ENCODE measurements at regions not wholly inside any gene's neighbourhood (a gene's known extent, or its start where the extent isn't known, plus 50 kb on each side); places are given as distances from the start of the nearest gene placed in this dataset.
"Not testable (repeated sequence)": the region's sequence is repeated elsewhere in the genome, so short reads cannot be mapped to it uniquely, and the experiment has no call there.

DNA sequence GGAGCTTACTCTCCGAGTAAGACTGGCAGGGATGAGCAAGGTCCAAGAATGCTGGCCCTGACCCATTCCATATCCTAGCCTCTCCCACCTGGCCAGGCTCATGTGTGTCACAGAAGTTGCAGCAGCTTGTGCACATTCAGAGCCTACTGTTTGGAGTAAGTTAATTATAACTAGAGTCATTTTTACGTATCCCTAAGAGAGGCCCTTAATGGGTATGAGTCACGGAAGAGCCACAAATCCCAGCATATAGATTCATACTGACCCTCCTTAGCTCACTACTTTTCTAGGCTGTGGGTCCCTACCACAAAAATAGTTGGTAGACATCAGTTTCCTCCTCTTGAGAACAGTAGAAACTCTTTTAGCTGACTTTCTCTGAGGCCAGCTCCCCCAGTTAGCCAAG is 118.3 kb upstream of the FRG1 start:
- DNase-seq (ENCODE audit: low read depth), result no peak

DNA sequence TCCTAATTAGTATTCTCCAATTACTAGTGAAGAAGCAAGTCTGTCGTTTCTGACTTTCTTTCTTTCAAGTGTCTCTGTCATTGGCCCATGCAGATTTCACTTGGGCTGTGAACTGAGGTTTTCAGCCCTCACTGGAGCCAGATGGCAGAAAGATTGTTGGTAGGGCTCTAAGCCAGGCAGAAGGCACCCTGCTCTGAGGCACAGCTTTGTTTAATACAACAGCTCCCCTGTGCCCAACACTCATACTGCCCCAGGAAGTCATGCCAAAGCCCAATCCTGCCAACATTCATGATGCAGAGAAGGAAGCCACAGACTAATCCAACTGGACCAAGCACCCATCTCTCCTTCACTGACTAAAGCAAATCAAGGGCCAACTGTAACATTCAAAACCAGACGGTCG is 117.1 kb upstream of the FRG1 start:
- DNase-seq (ENCODE audit: low read depth), result no peak

DNA sequence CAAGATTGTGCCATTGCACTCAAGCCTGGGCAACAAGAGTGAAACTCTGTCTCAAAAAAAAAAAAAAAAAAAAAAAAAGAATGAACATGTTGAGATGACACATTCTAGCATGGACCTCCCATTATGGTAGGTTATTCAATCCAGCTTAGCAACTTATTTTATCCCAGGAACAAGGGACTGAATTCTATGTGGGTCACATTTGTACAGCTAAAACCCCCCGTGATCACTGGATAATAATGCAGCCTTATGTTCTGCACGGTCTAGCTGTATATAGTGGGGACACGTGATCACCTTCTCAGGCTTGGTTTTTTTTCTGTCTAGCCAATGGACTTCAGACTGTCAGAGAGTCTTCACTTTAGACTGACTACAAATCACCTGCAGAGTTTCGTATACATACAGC is 115.2 kb upstream of the FRG1 start:
- DNase-seq (ENCODE audit: low read depth), result no peak

DNA sequence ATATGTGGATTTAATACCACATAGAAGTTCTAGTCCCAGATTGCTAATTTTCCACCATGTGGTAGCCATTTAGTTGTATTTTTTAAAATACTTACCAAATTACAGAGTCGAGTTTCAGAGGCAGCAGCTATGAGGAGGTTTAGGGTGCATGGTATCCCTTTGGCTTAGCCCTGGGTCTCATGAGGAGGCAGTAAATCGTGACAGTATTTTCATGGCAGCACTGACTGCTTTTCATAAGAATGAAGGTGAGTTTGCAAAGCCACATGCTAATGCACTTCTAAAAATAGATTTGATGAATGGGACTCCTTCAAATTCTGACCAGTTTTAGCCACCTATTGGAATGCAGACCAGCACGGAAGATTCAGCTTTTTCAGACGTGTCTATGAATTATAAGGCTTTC is 114.0 kb upstream of the FRG1 start:
- DNase-seq (ENCODE audit: low read depth), result no peak

DNA sequence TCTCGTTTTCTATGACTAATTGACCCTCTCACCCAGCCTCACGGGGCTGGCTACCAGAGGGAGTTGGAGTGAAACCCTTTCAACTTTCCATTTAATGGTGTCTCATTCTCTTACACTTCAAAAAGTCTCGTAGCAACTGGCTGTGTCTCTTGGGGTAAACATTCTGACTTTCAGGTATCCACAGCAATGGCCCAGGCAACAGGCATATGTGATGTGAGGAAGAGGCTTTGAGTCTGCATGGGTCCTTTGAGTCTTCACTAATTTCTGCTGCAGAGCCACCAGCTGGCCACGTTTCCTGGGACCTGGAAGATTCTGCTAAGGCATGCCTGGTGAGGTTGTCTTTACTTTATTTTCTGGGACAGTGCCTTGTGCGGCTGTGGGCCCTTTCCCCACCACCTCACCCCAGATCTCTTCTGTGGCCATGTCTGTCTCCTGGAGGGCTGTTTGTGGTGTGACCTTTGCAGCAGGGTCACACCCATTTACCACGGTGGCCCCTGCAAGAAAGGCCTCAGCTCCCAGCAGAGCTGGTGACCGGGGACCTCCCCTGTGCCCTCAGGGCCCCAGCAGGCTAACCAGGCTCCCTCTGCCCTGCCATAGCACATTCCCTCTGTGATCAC is 112.5 kb upstream of the FRG1 start:
- no peak for DNase-seq (ENCODE audit: low read depth)

DNA sequence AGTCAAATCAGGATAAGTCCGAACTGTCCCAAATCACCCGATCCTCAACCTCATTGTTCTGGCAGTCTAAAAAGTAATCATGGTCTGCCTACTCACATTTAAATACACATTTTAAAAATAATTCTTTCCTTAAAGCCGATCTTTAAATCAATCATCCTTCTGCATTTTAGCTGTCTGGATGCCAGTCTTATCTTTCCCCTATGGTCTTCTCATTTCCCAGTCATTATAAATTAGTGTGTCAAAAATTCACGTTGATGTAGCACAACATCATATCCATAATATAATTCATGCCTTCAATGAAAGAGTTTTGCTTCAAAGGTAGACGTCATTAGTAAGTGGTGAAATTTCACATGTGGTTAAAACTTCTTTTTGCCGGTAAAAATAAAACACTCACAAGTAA is 108.1 kb upstream of the FRG1 start:
- DNase-seq (ENCODE audit: low read depth), result no peak

DNA sequence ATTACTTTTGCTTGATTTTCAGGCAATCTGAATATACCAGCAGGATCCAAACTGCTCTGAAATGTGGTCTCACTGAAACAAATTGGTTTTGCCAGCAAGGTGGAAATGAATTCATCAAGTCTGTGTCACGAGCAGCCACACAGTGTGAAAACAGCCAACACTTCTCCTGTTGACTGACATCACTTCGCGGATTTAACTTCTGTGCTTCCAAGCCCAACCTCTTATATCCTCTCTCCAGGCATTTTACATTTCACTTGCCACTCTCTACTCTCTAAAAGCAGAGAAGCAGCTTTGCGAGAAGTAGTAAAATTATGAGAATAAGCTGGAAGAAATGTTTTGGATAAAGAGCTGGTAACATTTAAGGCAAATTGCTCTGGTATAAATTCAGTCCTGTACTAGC is 106.1 kb upstream of the FRG1 start:
- no peak for DNase-seq (ENCODE audit: low read depth)

DNA sequence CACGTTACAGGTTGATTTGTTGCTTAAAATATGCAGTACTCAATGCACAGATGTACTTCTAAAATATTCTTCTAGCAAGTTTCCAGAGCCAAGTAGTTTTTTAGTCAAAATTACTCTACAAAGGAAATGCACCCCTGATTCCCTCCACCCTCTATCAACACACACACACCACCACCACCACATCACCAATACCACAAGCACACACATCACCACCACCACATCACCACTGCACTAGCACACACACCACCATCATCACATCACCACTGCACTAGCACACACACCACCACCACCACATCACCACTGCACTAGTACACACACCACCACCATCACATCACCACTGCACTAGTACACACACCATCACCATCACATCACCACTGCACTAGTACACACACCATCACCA is 105.2 kb upstream of the FRG1 start:
- peak; percentile 15 for DNase-seq (ENCODE audit: low read depth)

DNA sequence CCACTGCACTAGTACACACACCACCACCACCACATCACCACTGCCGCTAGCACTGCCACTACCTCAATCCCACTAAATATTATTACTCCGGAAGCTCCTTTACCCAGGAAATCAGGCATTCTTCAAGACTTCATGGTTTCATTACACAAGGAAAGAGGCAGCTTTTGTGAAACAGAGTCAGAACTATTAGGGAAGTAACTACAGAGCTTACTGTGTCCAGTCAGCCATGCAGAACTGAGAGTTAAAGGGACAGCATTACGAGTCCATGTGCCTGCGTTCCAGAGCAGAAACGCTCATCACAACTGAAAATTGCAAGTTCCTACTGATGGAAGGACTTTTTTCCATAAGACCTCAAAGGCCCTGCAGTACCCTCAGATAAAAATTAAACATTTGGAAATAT is 103.2 kb upstream of the FRG1 start:
- no peak for DNase-seq (ENCODE audit: low read depth)

DNA sequence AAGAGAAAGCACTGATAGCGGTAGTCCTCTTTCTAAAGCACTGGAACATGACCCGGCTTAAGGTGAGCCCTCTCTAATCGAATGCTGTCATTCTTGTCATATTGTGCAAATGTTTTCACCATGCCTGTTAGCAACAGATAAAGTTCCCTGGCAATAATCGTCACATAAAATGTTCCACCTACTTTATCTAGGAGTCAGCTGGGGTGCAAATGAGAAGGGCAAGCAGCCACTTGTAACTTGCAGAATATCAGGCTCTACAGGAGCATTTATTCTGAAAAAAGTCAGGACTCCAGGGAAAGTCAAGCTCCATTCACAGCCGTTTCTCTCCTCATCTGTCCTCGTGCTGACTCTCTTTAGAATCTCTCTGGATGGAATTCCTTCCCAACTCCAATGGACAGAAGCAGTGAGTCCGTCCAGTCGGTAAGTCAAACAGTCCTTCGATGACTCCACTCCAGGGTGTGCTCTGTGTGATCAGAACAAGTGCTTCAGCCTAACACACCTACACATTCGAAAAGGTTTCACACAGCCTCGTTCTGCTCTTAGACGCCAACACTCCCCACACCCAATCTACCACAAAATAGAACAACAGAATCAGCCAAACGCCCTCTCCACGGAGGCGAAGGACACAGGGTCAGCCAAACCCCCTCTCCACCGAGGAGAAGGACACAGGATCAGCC is 101.7 kb upstream of the FRG1 start:
- no peak for DNase-seq (ENCODE audit: low read depth)

DNA sequence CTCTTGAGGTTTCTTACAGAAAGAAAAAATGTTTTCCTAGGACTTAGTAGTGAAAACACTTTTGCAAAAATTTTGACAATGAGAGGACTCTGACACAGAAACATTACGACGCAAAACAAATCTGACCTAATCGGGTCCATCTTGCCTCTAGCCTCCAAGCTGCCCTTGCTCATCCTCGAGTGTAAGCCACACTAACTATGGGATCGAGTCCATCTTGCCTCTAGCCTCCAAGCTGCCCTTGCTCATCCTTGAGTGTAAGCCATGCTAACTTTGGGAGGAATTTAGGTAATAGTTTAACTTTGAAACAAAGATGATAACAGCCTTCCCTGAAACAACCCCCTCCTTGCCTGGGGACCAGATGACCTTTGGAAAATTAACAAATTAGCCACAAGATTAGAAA is 100.3 kb upstream of the FRG1 start:
- DNase-seq (ENCODE audit: low read depth), result no peak

DNA sequence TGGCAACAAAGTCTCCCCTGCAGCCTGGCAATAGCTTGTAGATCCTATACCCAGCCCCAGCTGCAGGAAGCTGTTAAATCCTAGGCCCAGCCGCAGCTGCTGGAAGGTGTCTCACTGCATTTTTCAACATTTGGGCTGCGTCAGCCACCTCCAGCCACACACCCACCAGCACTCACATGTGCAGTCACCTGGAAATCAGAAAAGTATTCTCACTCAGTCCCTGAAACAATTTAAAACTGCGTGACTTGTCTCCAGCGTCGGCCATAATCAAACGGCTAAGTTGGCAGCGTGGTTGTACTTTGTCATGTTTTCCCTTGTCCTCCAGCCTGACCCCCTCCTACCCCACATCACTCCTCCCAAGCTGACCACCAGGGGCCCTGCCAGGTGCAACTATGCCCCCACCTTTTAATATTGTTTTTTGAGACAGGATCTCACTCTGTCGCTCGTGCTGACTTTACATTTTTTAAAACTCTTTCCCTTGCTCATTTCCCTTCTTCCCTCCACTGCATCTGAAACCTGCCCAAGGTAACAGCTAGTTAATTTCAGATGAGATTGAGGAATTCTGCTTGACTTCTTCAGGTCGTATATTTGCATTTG is 97.2 kb upstream of the FRG1 start:
- no peak for DNase-seq (ENCODE audit: low read depth)

DNA sequence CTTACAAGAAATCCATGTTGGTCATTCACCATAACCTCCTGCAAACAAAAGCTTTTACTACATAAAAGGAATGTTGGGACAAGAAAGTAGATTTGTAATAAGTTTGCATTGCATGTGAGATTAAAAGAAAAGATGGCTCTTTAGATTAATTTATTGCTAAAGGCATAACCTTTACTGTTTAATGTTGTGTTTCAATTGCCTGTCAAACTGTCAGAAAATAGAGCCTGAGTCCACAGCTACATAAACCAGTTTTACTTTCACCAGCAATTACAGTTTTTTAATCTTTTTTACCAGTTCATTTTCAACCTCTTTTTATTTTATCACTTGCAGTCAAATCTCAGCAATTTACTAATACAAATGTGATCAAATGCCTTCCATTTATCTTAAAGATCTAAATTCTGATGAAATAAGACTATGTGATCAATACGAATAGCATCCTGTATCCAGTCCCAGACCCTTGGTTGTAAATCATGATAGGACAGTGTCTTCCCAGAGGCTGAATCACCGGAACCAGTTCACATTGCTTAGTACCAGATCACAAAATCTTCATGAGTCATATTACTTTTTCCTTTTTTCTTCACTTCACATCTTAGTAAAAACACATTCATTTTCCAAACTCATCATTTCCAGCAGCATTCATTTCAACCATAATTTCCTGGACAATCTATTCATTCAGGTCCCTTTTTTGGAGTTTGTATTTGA is 95.4 kb upstream of the FRG1 start:
- peak; percentile 11 for DNase-seq (ENCODE audit: low read depth)

DNA sequence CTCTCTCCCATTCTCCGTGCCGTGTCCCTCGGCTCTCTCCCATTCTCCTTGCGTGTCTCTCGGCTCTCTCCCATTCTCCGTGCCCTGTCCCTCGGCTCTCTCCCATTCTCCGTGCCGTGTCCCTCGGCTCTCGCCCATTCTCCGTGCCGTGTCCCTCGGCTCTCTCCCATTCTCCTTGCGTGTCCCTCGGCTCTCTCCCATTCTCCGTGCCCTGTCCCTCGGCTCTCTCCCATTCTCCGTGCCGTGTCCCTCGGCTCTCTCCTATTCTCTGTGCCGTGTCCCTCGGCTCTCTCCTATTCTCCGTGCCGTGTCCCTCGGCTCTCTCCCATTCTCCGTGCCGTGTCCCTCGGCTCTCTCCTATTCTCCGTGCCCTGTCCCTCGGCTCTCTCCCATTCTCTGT is 94.6 kb upstream of the FRG1 start:
- peak; percentile 7 for DNase-seq (ENCODE audit: low read depth)

DNA sequence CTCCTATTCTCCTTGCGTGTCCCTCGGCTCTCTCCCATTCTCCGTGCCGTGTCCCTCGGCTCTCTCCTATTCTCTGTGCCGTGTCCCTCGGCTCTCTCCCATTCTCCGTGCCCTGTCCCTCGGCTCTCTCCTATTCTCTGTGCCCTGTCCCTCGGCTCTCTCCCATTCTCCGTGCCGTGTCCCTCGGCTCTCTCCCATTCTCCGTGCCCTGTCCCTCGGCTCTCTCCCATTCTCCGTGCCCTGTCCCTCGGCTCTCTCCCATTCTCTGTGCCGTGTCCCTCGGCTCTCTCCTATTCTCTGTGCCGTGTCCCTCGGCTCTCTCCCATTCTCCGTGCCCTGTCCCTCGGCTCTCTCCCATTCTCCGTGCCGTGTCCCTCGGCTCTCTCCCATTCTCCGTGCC is 94.1 kb upstream of the FRG1 start:
- DNase-seq (ENCODE audit: low read depth), result not testable (repeated sequence)

DNA sequence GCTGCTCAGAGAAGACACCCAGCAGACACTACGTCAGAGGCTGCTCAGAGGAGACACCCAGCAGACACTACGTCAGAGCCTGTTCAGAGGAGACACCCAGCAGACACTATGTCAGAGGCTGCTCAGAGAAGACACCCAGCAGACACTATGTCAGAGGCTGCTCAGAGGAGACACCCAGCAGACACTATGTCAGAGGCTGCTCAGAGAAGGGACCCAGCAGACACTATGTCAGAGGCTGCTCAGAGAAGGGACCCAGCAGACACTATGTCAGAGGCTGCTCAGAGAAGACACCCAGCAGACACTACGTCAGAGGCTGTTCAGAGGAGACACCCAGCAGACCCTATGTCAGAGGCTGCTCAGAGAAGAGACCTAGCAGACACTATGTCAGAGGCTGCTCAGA is 92.0 kb upstream of the FRG1 start:
- DNase-seq (ENCODE audit: low read depth), result not testable (repeated sequence)

DNA sequence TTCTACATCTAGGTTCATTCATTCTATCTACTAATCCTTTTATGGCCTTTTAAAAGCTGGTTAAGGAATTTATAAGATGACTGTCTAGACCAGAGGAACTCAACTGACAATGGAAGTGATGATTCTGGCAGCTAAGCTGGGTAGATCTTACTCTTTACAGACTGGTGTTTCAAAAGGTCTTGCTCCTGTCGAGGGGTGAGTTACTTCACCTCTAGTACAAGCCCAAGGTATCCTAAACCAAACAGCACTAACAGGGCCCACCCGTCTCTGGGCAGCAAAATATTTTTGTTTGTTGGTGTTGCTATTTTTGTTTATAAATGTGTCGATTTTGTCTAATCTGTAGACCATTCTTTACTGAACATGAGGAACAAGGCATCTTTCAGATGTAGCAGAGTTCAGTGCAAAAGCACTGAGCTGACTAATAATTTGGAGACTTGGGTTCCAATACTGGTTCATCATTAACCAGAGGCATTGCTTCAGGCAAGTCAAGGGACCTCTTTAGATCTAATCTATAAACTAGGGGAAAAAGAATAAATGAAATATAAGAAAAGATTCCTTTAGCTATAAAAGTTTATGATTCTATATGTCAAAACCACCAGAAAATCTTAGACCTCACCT is 90.3 kb upstream of the FRG1 start:
- DNase-seq (ENCODE audit: low read depth), result no peak

DNA sequence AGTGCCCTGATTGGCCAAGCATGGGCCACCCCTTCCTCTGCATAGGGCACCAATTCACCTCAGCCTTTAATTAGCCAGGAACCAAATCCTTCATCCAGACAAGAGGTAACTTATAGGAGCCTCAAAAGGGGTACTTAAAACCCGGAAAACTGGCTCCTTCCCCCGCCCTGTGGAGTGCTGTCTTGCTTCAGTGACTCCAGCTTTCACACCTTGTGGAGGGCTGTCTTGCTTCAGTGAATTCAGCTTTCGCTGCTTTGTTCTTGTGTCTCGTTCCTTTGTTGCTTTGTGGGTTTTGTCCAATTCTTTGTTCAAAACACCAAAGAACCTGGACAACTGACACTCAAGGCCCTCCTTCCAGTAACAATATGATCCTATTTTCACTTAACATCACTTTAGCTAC is 82.2 kb upstream of the FRG1 start:
- DNase-seq (ENCODE audit: low read depth), result no peak

DNA sequence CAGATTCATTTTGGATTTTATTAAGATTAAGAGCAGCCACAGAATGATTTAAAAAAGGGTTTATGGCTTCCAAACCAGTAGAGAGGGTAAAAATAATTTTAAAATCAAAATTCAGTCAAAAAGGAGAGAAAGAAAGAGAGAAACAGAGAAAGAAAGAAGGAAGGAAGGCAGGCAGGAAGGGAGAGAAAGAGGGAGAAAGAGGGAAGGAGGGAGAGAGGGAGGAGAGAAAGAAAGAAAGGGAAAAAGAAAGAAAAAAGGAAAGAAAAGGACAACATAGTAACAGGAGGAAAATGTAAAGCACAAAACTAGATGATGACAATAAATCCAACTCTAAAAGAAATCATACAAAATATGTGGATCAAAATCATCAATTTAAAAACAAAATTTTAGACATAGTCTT is 79.6 kb upstream of the FRG1 start:
- no peak for DNase-seq (ENCODE audit: low read depth)

DNA sequence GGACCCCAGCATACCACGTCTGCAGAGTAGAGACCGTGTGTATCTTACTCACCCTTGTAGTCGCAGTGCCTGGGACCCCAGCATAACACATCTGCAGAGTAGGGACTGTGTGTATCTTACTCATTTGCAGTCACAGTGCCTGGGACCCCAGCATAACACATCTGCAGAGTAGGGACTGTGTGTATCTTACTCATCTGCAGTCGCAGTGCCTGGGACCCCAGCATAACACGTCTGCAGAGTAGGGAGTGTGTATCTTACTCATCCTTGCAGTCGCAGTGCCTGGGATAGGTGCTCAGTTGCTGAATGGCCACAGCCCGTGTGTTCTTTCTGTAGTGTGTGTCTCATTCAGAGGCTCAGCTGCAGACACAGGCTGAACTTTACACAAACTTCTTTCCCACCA is 71.4 kb upstream of the FRG1 start:
- DNase-seq (ENCODE audit: low read depth), result no peak

DNA sequence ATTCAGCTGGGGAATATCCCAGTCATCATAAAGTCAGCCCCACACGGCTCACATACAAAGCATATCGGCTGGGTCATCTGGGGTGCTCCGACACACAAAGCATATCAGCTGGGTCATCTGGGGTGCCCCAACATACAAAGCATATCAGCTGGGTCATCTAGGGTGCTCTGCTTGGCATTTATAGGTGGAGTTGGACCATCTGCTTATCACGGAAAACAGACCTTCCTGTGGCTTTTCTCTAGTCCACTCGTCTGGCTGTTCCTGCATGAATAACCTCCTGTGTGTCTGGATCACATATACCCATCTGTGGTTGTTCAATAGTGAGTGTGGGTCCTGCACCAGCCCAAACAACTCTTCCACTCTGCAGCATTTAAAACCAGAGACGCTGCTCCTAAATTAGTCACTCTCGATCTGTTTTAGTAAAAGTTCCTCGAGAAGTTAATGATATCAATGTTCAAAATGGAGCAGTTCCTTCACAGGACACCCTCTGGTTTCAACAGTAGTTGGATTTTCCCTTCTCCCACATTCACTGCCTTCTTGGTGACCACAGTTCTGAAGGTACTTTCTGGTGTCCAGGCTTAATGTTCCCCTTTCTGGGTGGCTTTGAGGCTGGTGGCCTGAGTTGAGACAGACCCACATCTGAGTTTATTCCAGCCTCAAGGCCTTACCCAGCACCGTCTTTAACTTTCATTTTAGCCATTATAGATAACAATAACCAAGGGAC is 70.0 kb upstream of the FRG1 start:
- no peak for DNase-seq (ENCODE audit: low read depth)

DNA sequence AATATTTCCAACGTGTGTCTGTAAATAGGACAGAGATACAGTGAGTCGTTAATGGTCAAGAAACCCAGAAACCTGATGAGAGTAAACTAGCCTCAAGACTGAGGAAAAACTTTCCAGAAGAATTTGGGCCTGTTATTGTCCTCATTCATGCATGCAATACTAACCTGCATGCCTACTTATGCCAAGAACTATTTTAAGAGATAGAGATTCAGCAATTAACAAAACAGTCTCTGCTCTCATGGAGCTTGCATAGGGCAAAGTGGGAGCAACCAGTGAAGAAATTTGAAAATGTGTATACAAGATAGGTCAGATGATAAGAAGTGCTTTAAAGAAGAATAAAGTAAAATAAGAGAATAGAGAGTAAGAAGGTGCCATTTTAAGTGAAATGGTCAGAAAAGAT is 66.1 kb upstream of the FRG1 start:
- no peak for DNase-seq (ENCODE audit: low read depth)

Measured in iris pigment epithelial cell (primary cell).